GM19452 (cell line): ENCODE measurements at regions not wholly inside any gene's neighbourhood (a gene's known extent, or its start where the extent isn't known, plus 50 kb on each side); places are given as distances from the start of the nearest gene placed in this dataset.

Source experiments
- ATAC-seq: cut with Tn5 transposase; IDR thresholded peaks from one replicate; pipeline ENCODE4 v1.9.1; 2021; ENCODE audit not compliant: unreplicated experiment

GRCh38 chr17:14510136-14510535 is 209.3 kb downstream of the HS3ST3B1 start:
- ATAC-seq = no peak

- no peak for ATAC-seq
These were observed 207.3 kb downstream of the HS3ST3B1 start for GRCh38 chr17:14508156-14508555.

GRCh38 chr17:14506364-14506763 is 205.5 kb downstream of the HS3ST3B1 start:
- no peak for ATAC-seq

DNA sequence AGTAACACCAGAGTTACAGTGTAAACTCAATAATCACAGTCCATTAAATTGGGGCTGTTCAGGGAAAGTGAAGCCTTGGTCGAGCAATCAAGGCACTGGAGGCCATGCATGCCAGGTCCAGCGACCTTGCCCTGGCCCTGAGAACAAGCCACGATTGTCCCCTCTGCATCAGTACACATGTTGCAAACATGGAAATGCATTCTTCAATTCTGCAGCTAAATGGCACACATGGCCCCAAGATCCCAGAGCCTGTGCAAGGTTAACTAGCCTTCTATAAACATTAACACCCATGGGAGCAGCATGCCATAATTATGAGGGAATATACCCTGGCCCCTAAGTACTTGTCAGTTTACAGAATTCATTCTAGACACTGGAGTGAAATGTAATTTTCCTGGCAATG is 204.7 kb downstream of the HS3ST3B1 start:
- ATAC-seq = no peak

DNA sequence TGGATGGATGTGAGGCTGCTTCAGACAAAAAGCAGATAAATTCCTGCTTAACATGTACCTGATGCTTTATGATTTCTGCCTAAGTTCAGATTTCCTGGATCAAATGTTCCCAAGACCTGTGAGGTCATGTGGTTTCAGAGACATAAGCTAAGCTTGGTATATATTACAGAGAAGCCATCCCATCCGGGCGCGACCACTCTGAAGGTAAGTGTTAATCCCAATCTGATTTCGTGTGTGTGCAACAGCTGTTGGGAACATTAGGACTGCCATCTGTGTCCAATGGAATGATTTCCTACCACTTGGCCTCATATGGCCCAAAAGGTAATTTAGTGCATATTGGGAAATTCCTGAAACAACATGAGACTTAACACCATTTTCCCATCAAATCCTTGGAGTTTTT is 199.1 kb downstream of the HS3ST3B1 start:
- ATAC-seq = no peak

GRCh38 chr17:14498812-14499211 is 197.9 kb downstream of the HS3ST3B1 start:
- ATAC-seq = no peak

GRCh38 chr17:14494161-14494560 is 193.3 kb downstream of the HS3ST3B1 start:
- ATAC-seq = no peak

DNA sequence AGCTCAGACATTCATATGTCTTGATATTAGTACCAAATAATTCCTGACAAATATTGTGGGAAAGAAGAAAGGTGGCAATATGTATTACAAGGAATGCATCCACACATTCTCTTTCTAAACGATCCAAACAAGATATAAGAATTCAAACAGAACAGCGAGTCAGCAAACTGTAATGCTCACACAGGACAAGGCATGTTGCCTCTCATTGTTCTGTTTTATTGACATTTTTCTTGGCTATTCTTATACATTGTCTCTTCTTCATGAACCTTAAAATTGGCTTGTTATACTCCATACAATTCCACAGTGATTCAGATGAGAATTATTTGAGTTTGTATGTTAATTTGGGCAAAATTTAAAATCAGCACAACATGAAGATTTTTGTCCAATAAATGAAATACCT is 189.1 kb downstream of the HS3ST3B1 start:
- no peak for ATAC-seq

DNA sequence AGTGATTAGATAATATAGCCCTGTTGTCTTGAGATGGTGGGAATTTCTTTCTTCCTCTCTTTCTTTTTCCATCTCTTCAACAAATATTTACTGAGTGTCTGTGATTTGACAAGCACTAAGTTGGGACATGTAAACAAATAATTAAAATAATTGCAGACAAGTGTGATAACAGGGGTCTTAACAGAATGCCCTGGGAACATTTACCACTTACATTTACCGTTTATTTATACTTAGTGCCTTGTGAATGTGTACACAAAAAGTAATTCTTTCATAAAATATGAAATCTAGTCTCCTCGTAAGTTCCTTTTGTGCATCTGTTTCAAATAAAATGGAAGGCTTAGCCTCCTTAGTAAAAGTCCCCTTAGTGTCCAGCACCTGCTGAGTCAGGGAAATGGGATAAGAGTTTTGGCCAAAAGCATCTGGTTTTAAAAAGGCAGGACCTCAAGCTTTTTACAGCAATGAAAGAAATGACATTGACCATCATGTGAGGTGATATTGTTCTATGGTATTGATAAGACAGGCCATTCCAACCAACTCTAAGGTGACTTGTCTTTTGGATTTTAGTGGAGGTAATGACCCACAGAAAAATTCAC is 188.2 kb downstream of the HS3ST3B1 start:
- no peak for ATAC-seq

DNA sequence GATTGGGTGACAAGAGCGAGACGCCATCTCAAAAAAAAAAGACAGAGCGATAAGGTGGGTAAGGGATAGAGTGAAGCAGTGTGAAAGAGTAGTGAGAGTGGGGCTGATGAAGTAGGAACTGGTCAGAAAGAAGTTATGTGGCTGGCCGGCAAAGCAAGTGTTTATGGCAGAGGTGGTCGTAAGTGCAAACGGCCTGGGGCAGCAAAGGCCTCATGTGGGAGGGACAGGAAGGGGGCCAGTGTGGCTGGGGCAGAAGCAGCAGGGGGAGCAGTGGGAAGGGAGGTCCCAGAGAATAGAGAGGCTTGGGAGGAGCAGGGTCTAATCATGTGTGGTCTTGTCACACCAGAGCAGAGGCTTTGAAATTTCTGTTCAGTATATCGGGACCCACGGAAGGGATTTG is 186.2 kb downstream of the HS3ST3B1 start:
- ATAC-seq = no peak

DNA sequence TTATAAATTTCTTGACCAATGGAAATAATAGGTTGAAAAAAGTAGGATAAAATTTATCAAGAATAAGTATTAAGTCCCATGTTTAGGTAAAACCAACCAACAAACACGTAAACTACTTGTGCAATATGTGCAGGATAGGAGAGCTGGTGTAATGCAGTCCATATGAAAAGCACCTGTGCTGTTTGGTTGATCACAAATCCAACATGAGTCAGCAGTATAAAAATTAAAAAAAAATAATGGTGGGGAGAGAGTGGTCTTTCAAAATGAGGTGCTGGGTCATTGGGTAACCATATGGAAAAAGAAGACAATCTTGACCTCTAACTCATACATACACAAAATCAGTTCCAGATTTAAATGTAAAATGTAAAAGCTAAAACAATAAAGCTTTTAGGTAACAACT is 181.8 kb downstream of the HS3ST3B1 start:
- no peak for ATAC-seq

DNA sequence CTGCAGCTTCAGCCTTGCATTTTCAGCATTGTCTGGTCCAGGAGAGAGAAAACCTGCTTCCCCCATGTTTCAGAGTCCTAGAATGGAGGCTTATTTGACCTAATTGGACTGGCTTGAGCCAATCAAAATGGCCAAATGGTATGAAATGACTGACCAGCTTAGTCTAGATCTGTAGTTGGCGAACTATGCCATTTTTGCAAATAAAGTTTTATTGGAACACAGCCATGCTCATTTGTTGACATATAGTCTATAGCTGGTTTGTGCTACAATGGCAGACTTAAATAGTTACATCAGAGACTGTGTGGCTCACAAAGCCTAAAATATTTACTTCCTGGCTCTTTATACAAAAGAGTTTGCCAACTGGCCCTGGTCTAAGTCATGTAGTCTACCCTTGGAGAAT is 180.8 kb downstream of the HS3ST3B1 start:
- no peak for ATAC-seq

DNA sequence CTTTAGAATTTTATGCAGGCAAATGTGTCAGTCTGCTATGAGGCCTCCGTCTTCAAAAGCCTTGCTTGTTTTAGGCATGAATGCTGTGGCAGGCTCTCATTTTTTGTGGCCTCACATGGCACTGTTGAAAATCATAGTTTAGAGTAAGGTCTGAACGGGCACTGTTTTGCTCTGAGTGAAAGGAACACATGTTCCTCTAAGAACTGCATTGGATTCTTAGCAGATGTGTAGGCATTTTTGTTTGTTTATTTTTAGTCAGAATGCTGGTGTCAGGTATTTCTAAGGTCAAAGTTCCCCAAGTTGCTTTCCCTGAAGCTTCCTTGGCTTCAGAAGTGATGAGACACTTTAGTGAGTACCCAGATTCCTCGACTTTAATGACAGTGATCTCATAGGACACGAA is 173.7 kb downstream of the HS3ST3B1 start:
- ATAC-seq = no peak

- no peak for ATAC-seq
These were observed 170.2 kb downstream of the HS3ST3B1 start for GRCh38 chr17:14471052-14471451.

- no peak for ATAC-seq
These were observed 169.5 kb downstream of the HS3ST3B1 start for GRCh38 chr17:14470417-14470816.

GRCh38 chr17:14469971-14470370 is 169.1 kb downstream of the HS3ST3B1 start:
- ATAC-seq = no peak

GRCh38 chr17:14468858-14469257 is 168.0 kb downstream of the HS3ST3B1 start:
- no peak for ATAC-seq

GRCh38 chr17:14461227-14461548 is 160.3 kb downstream of the HS3ST3B1 start:
- ATAC-seq = no peak

DNA sequence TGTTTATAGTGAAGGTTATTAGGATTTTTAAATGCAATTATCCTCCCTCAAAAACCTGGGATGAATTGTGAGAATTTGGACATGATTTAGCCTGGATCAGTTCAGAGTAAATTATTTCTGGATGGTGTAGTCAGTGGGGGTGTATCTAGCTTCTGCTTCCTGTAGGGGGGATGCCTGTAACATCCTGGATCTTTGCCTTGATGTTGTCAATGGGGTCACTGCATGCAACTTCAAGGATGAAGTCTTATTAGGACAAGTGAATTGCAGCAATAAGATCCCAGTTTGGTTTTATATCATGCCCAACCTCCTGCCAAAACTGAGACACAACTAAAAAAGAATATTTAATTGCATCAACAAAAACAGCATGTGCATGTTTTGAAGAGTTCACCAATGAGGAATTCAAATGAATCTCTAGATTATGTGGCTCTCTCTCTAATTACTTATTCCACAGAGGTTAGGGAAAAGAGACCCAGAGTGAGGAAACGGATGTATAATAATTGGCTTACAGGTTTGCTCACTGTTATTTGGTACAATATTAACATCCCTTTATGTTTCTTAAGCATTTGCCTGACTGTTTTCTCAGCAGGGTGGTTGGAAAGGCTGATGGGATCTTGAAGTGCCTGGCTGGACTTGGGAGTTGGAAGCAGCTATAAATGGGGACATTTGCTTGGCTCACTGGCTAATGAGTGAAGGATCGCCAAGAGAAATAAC is 159.8 kb downstream of the HS3ST3B1 start:
- no peak for ATAC-seq

DNA sequence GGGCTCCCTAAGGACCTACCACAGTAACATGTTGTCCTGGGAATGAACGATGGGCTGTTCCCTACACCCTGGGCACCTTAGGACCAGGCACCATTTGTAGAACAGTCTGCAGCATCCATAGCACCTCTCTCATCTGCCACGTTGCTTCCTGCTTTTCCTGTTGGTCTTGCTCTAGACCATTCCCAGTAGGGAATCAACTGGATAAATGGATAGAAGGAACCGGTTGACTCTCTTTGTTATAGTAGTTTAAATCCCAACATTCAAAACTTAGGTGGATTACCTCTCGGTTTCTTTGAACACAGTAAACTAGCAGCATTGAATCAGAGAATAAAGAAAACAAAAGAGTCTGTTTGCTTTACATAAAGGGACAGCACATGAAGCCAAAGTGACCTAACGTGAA is 159.1 kb downstream of the HS3ST3B1 start:
- no peak for ATAC-seq

DNA sequence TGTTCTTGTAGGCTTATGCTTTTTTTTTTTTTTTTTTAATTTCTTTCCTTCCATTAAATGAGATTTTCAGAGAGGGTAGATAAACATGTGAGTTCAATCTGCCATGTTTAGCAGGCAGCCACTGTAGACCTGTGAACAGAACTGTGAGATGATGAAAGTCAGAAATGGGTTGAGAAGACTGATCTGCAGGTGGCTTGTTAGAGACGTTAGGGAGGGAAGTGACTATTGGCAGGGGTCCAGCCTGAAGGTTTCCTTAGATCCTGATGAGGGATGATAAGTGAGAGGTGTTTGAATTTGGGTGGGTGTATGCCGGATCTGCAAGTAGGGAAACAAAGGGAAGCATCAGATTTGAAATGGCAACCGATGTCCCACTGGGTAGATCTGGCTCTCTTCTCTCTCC is 157.8 kb downstream of the HS3ST3B1 start:
- no peak for ATAC-seq

DNA sequence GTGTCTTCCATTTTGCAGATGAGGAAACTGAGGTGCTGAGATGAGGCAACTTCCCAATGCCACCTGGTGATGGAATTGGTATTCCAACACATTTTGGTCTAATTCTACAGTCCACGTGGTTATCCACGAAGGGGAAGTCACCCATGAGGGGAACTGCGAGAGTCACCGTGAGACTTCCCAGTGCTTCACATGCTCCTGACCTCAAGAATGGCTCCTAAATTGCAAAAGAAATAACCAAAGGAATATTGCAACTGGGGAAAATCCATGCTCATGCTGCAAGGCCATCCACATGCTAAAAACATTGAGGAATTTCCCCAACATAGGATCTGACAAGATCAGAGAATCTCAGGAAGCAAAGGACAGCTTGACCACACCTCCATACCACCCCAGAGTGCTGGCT is 153.9 kb downstream of the HS3ST3B1 start:
- ATAC-seq = no peak

DNA sequence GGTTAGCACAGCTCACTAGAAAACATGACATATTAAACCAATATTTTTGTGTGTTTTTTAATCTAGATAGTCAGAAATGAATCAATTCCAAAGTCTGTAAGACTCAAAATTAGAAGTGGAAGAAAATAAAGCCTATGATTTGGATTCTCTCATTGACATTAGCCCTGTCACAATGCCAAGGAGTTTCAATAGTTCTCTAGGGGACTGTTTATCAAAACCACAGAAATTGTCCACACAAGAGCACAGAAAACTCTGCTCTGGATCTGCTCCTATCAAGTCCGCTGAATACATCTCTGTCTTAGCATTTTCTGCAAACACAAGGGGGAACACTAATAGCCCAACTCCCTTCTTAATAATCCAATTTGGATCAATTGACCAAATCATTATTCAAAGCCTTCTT is 152.0 kb downstream of the HS3ST3B1 start:
- ATAC-seq = no peak
